ENCODE measurements at regions not wholly inside any gene's neighbourhood (a gene's known extent, or its start where the extent isn't known, plus 50 kb on each side); places are given as distances from the start of the nearest gene placed in this dataset.

- Histone ChIP-seq H3K4me3 (ENCODE audit: low read depth, low read length, poor library complexity, severe bottlenecking) (no peak overlapping the region), H3K9me3 (ENCODE audit: low read depth, low read length, poor library complexity, severe bottlenecking) (peaks cover 7% of the 10 kb centered on the region), H3K27me3 (replicated peaks; ENCODE audit: insufficient read depth, low read depth, low read length, poor library complexity) (no peaks in the 10 kb centered on the region), H3K27ac (ENCODE audit: low read depth, low read length, poor library complexity, severe bottlenecking) (no peak overlapping the region), H3K4me1 (ENCODE audit: insufficient read depth, low read length, poor library complexity, severe bottlenecking) (no peaks in the 10 kb centered on the region), H3K36me3 (ENCODE audit: insufficient read depth, low read length, poor library complexity, severe bottlenecking) (no peaks in the 10 kb centered on the region)
- intact Hi-C loops (cut with micrococcal nuclease; ENCODE audit: unreplicated experiment), result no loop called here
- BruUV-seq (replicated peaks), result no TSS peak
- ChIA-PET POLR2A (ENCODE audit: low non-redundant PET) (no interaction called here), CTCF (no interaction called here)
- TF ChIP-seq EZH2 (IDR thresholded peaks at IDR 0.05; ENCODE audit: borderline replicate concordance, low read depth, low read length, poor library complexity, severe bottlenecking) (no peak), CTCF (conservative IDR thresholded peaks at IDR 0.05; ENCODE audit: low read depth, low read length) (no peak)
- no peak for DNase-seq (ENCODE audit: low spot score)
These were observed 89.4 kb upstream of the SPTBN1 start for GRCh38 chr2:54366487-54367280.

- ChIA-PET POLR2A (ENCODE audit: low non-redundant PET) (interaction anchor here (0.7 kb wide), 1 partner anchor 1057 kb away, joined by 7 read pairs; no protein-coding TSS in a partner anchor), CTCF (no interaction called here)
- BruUV-seq (replicated peaks), result no TSS peak
These were observed 85.6 kb upstream of the SPTBN1 start for GRCh38 chr2:54370405-54371104.

DNA sequence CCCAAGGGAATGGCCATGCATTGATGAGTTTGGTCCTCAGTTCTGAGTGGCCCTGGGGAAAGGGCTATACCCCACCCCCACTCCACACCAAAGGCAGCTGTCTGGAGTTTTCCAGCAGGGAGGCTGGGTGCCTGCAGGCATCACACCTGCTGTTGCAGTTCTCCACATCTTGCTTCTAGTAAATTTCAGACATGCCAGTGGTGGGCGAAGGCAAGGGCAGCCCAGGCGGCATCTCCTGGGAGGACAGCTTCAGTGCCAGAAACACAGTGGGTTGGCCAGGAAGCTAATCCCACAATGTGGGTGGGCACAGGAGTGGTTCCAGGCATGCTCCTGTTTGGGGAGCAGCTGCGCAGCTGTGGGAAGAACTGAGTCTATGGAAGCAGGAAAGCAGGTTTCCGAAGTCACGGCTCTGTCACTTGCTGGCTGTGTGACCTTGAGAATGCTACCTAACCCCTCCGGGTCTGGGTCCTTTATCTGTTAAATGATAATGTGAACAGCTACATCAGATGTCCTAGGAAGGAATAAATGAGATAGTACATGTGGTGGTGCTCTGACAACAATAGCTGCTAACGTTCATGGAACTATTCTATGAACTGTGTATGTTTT is 84.6 kb upstream of the SPTBN1 start:
- DNase-seq (ENCODE audit: low spot score), result no peak
- Histone ChIP-seq H3K4me1 (ENCODE audit: insufficient read depth, low read length, poor library complexity, severe bottlenecking) (no peaks in the 10 kb centered on the region), H3K27me3 (replicated peaks; ENCODE audit: insufficient read depth, low read depth, low read length, poor library complexity) (no peaks in the 10 kb centered on the region), H3K36me3 (ENCODE audit: insufficient read depth, low read length, poor library complexity, severe bottlenecking) (no peaks in the 10 kb centered on the region), H3K9me3 (ENCODE audit: low read depth, low read length, poor library complexity, severe bottlenecking) (no peaks in the 10 kb centered on the region), H3K4me3 (ENCODE audit: low read depth, low read length, poor library complexity, severe bottlenecking) (no peak overlapping the region), H3K27ac (ENCODE audit: low read depth, low read length, poor library complexity, severe bottlenecking) (no peak overlapping the region)
- BruUV-seq (replicated peaks), result no TSS peak
- TF ChIP-seq EZH2 (IDR thresholded peaks at IDR 0.05; ENCODE audit: borderline replicate concordance, low read depth, low read length, poor library complexity, severe bottlenecking), result no peak
- TF ChIP-seq CTCF (conservative IDR thresholded peaks at IDR 0.05; ENCODE audit: low read depth, low read length), result no peak
- intact Hi-C loops (cut with micrococcal nuclease; ENCODE audit: unreplicated experiment), result no loop called here
- POLR2A ChIA-PET (ENCODE audit: low non-redundant PET), result no interaction called here
- CTCF ChIA-PET, result no interaction called here

More at GRCh38 chr2:54370405-54371104, 85.6 kb upstream of the SPTBN1 start:
- no peak overlapping the region for H3K4me3 ChIP-seq (ENCODE audit: low read depth, low read length, poor library complexity, severe bottlenecking)
- no peak overlapping the region for H3K27ac ChIP-seq (ENCODE audit: low read depth, low read length, poor library complexity, severe bottlenecking)
- H3K27me3 ChIP-seq (replicated peaks; ENCODE audit: insufficient read depth, low read depth, low read length, poor library complexity), result no peaks in the 10 kb centered on the region
- intact Hi-C loops (cut with micrococcal nuclease; ENCODE audit: unreplicated experiment), result no loop called here
- no peak for DNase-seq (ENCODE audit: low spot score)
- TF ChIP-seq CTCF (conservative IDR thresholded peaks at IDR 0.05; ENCODE audit: low read depth, low read length) (no peak), EZH2 (IDR thresholded peaks at IDR 0.05; ENCODE audit: borderline replicate concordance, low read depth, low read length, poor library complexity, severe bottlenecking) (no peak)
- peaks cover 7% of the 10 kb centered on the region for H3K9me3 ChIP-seq (ENCODE audit: low read depth, low read length, poor library complexity, severe bottlenecking)
- H3K4me1 ChIP-seq (ENCODE audit: insufficient read depth, low read length, poor library complexity, severe bottlenecking), result no peaks in the 10 kb centered on the region
- H3K36me3 ChIP-seq (ENCODE audit: insufficient read depth, low read length, poor library complexity, severe bottlenecking), result no peaks in the 10 kb centered on the region
